ENCODE measurements at regions not wholly inside any gene's neighbourhood (a gene's known extent, or its start where the extent isn't known, plus 50 kb on each side); places are given as distances from the start of the nearest gene placed in this dataset.
"Not testable (repeated sequence)": the region's sequence is repeated elsewhere in the genome, so short reads cannot be mapped to it uniquely, and the experiment has no call there.

- not testable (repeated sequence) for TF ChIP-seq POLR2A, CTCF, POLR2AphosphoS5 (IDR thresholded peaks at IDR 0.05)
Observed at GRCh38 chr13:56763333-56763732, 377.4 kb upstream of the PRR20A start.

Measured in sigmoid colon (tissue), 4 donors.